H1 (cell line): ENCODE measurements at regions not wholly inside any gene's neighbourhood (a gene's known extent, or its start where the extent isn't known, plus 50 kb on each side); places are given as distances from the start of the nearest gene placed in this dataset.

Experiments
- CTCF ChIA-PET: fragments of 300-600 bp; sonication (Branson Sonifier 250); formaldehyde crosslinking; loops from one replicate; lab custom pipeline; 2021; ENCODE audit not compliant: partially characterized antibody; lab: Charles Lee
- POLR2A ChIA-PET: fragments of 300-600 bp; sonication (Branson Sonifier 250); formaldehyde crosslinking; loops from one replicate; lab custom pipeline; 2021; ENCODE audit warnings: inconsistent platforms; ENCODE audit not compliant: partially characterized antibody; lab: Charles Lee
- DNase-seq, 2 experiments: peaks; one replicate each; pipeline versions ENCODE4 v3.0.0 to v3.0.0-alpha.2; 2010 to 2022; ENCODE audit warnings: low spot score in 2 of 2, low read depth in 1 of 2, mixed read lengths in 1 of 2
- FAIRE-seq: peaks from 2 replicates; lab custom pipeline; 2011; peaks lifted over from hg19 to GRCh38; lab: Jason Lieb, UNC
- H2AFZ ChIP-seq: 2 replicates; pipeline ENCODE4 v1.8.1; 2012; ENCODE audit warnings: low read length, inconsistent platforms
- H2AK5ac ChIP-seq: 2 replicates; pipeline ENCODE4 v1.6.1; 2013; ENCODE audit warnings: low read depth, low read length
- H2BK120ac ChIP-seq: replicated peaks from 2 replicates; pipeline ENCODE3; 2013; ENCODE audit warnings: low read depth, low read length, inconsistent platforms
- H2BK12ac ChIP-seq: 2 replicates; pipeline ENCODE4 v1.6.1; 2013; ENCODE audit warnings: low read depth, low read length
- H2BK15ac ChIP-seq: 2 replicates; pipeline ENCODE4 v1.6.1; 2013; ENCODE audit warnings: low read length
- H2BK20ac ChIP-seq: 2 replicates; pipeline ENCODE4 v1.6.1; 2013; ENCODE audit warnings: low read length
- H2BK5ac ChIP-seq: 2 replicates; pipeline ENCODE4 v1.6.1; 2013; ENCODE audit warnings: low read depth, low read length
- H3K14ac ChIP-seq: 2 replicates; pipeline ENCODE4 v1.6.1; 2013; ENCODE audit warnings: inconsistent platforms; ENCODE audit not compliant: insufficient read length
- H3K18ac ChIP-seq: 2 replicates; pipeline ENCODE4 v1.6.1; 2013; ENCODE audit warnings: low read length; ENCODE audit errors: extremely low read depth
- H3K23ac ChIP-seq: 2 replicates; pipeline ENCODE4 v1.6.1; 2013; ENCODE audit warnings: inconsistent platforms; ENCODE audit not compliant: insufficient read length
- H3K23me2 ChIP-seq: 2 replicates; pipeline ENCODE4 v1.6.1; 2013; ENCODE audit warnings: low read depth, low read length
- H3K27ac ChIP-seq: 2 replicates; pipeline ENCODE4 v1.6.1; 2011; ENCODE audit warnings: low read depth, low read length, inconsistent platforms
- H3K27me3 ChIP-seq, 4 experiments: replicated peaks in 1 of 4; 1 replicate in 1 of 4; 2 replicates in 3 of 4; pipeline versions ENCODE4 v1.6.1 to v1.8.1; 2011 to 2013; ENCODE audit warnings: low read length in 3 of 4, mild to moderate bottlenecking in 3 of 4, inconsistent platforms in 2 of 4, mixed read lengths in 2 of 4, moderate library complexity in 1 of 4; ENCODE audit not compliant: control insufficient read depth in 3 of 4, insufficient read depth in 3 of 4; ENCODE audit errors: extremely low read depth in 1 of 4
- H3K36me3 ChIP-seq, 4 experiments: 2 replicates each; pipeline versions ENCODE4 v1.6.1 to v1.8.1; 2011 to 2013; ENCODE audit warnings: mild to moderate bottlenecking in 4 of 4, low read length in 3 of 4, moderate library complexity in 2 of 4, control low read depth in 1 of 4, inconsistent platforms in 1 of 4; ENCODE audit not compliant: insufficient read depth in 4 of 4, control insufficient read depth in 2 of 4
- H3K4ac ChIP-seq: replicated peaks from 2 replicates; pipeline ENCODE3; 2013; ENCODE audit warnings: low read length, low read depth, mixed read lengths, inconsistent platforms; ENCODE audit not compliant: insufficient read length
- H3K4me1 ChIP-seq, 4 experiments: replicated peaks in 1 of 4; 1 replicate in 1 of 4; 2 replicates in 3 of 4; pipeline versions ENCODE4 v1.6.1 to v1.8.1; 2011 to 2013; ENCODE audit warnings: low read length in 3 of 4, inconsistent platforms in 2 of 4, mixed read lengths in 1 of 4; ENCODE audit not compliant: insufficient read depth in 4 of 4, control insufficient read depth in 3 of 4
- H3K4me2 ChIP-seq, 2 experiments: 2 replicates each; pipeline versions ENCODE4 v1.6.1 to v1.8.1; 2011 to 2013; ENCODE audit warnings: low read depth in 2 of 2, low read length in 2 of 2, control low read depth in 1 of 2, inconsistent platforms in 1 of 2, mild to moderate bottlenecking in 1 of 2; ENCODE audit not compliant: insufficient read depth in 1 of 2
- H3K4me3 ChIP-seq, 4 experiments: fragments of 200-600, 300-600 bp in 1 of 4; sonication (generic), shearing (Covaris generic), sonication (Bioruptor Twin) in 1 of 4; 2 replicates each; pipeline versions ENCODE4 v1.5.1 to v1.8.1; 2011 to 2016; ENCODE audit warnings: low read length in 4 of 4, low read depth in 3 of 4, control low read depth in 2 of 4, inconsistent platforms in 2 of 4, mild to moderate bottlenecking in 2 of 4, mixed read lengths in 1 of 4, moderate library complexity in 1 of 4; ENCODE audit not compliant: insufficient read depth in 2 of 4; ENCODE audit errors: extremely low read depth in 1 of 4
- H3K56ac ChIP-seq: replicated peaks from 2 replicates; pipeline ENCODE3; 2013; ENCODE audit warnings: low read depth, mild to moderate bottlenecking, mixed read lengths, low read length, inconsistent platforms; ENCODE audit not compliant: insufficient read length
- H3K79me1 ChIP-seq: 2 replicates; pipeline ENCODE4 v1.6.1; 2013; ENCODE audit warnings: low read depth, low read length, control low read depth
- H3K79me2 ChIP-seq, 2 experiments: 2 replicates each; pipeline versions ENCODE4 v1.6.1 to v1.8.1; 2012 to 2013; ENCODE audit warnings: low read length in 2 of 2, mild to moderate bottlenecking in 2 of 2, inconsistent platforms in 1 of 2; ENCODE audit not compliant: insufficient read depth in 2 of 2, control insufficient read depth in 1 of 2
- H3K9ac ChIP-seq, 4 experiments: replicated peaks in 1 of 4; 1 replicate in 1 of 4; 2 replicates in 3 of 4; pipeline versions ENCODE4 v1.6.1 to v1.8.1; 2011 to 2013; ENCODE audit warnings: low read depth in 3 of 4, low read length in 3 of 4, control low read depth in 2 of 4, mild to moderate bottlenecking in 2 of 4, moderate library complexity in 2 of 4, inconsistent platforms in 1 of 4; ENCODE audit errors: extremely low read depth in 1 of 4
- H3K9me3 ChIP-seq, 2 experiments: 2 replicates each; pipeline versions ENCODE4 v1.6.1 to v1.8.1; 2012 to 2013; ENCODE audit warnings: mild to moderate bottlenecking in 2 of 2, moderate library complexity in 2 of 2, control low read depth in 1 of 2, inconsistent platforms in 1 of 2, low read depth in 1 of 2, low read length in 1 of 2, mixed read lengths in 1 of 2; ENCODE audit not compliant: insufficient read depth in 2 of 2
- H4K20me1 ChIP-seq, 2 experiments: replicated peaks in 1 of 2; 2 replicates each; pipeline versions ENCODE3 to v1.8.1; 2011 to 2013; ENCODE audit warnings: inconsistent platforms in 2 of 2, low read length in 2 of 2, mild to moderate bottlenecking in 1 of 2; ENCODE audit not compliant: insufficient read depth in 2 of 2, control insufficient read depth in 1 of 2
- H4K5ac ChIP-seq: 2 replicates; pipeline ENCODE4 v1.6.1; 2013; ENCODE audit warnings: low read length, low read depth, mixed read lengths, inconsistent platforms; ENCODE audit not compliant: insufficient read length
- H4K8ac ChIP-seq: 2 replicates; pipeline ENCODE4 v1.8.0; 2013; ENCODE audit warnings: mild to moderate bottlenecking, moderate library complexity, low read length, inconsistent platforms; ENCODE audit not compliant: insufficient read depth; ENCODE audit errors: extremely low read depth
- H4K91ac ChIP-seq: replicated peaks from 2 replicates; pipeline ENCODE3; 2013; ENCODE audit warnings: low read length, mixed read lengths, inconsistent platforms; ENCODE audit not compliant: insufficient read length
- CBX8 ChIP-seq: fragments of 300-800, 300-1000 bp; sonication (generic); IDR thresholded peaks from 2 replicates; pipeline ENCODE4 v1.7.1; 2016; ENCODE audit warnings: low read depth, low read length, borderline replicate concordance
- CHD2 ChIP-seq: IDR thresholded peaks from 2 replicates; pipeline ENCODE4 v1.6.1; 2012; ENCODE audit warnings: low read length, improper control_type of control experiment
- EZH2 ChIP-seq: fragments of 200-600 bp; sonication (generic); IDR thresholded peaks from 2 replicates; pipeline ENCODE4 v1.7.1; 2012; ENCODE audit warnings: low read depth, mild to moderate bottlenecking, moderate library complexity, low read length, inconsistent platforms; ENCODE audit not compliant: severe bottlenecking
- WGBS, 2 experiments: shearing (Covaris generic) in 1 of 2; methylation state at CpG; one replicate each; pipeline versions ENCODE4 v1.1.6 to v1.1.7; 2013 to 2015; ENCODE audit warnings: low lambda C conversion rate in 2 of 2, mixed read lengths in 2 of 2, inconsistent platforms in 1 of 2, low coverage in 1 of 2, missing lambda C conversion rate in 1 of 2; ENCODE audit not compliant: insufficient replicate concordance in 2 of 2, insufficient coverage in 1 of 2, insufficient read length in 1 of 2; ENCODE audit errors: extremely low coverage in 1 of 2, missing lambda C conversion rate in 1 of 2; 5-methylcytosine and 5-hydroxymethylcytosine counted together

- ChIA-PET CTCF (interaction anchor here (0.7 to 3.1 kb wide), 14 partner anchors 9 to 802 kb away, joined by 3 to 31 read pairs (median 4); no protein-coding TSS in a partner anchor), POLR2A (interaction anchor here (1.6 kb wide), 1 partner anchor 12 kb away, joined by 3 read pairs; no protein-coding TSS in a partner anchor)
- H4K91ac ChIP-seq, result no peak overlapping the region
- no peak overlapping the region for H3K18ac ChIP-seq
- no peak overlapping the region for H3K14ac ChIP-seq
- no peak overlapping the region for H3K4me3 ChIP-seq
- no peak overlapping the region for H2AFZ ChIP-seq
- no peaks in the 10 kb centered on the region for H3K79me2 ChIP-seq
- H4K5ac ChIP-seq, result no peak overlapping the region
- H2BK12ac ChIP-seq, result no peak overlapping the region
- no peaks in the 10 kb centered on the region for H3K27me3 ChIP-seq
- H3K27ac ChIP-seq, result no peak overlapping the region
- H2AK5ac ChIP-seq, result no peak overlapping the region
- no peaks in the 10 kb centered on the region for H3K4me1 ChIP-seq
- no peak for TF ChIP-seq EZH2
- TF ChIP-seq CBX8, result no peak
- TF ChIP-seq CHD2, result no peak
- no peaks in the 10 kb centered on the region for H4K20me1 ChIP-seq
- H3K9ac ChIP-seq, result no peak overlapping the region
- H2BK20ac ChIP-seq, result no peak overlapping the region
- WGBS, 2 experiments, result 85% methylated on average over 3 of the region's 3 CpGs; no CpG with 5 or more reads in 1 of the 2 experiments
- H3K56ac ChIP-seq, result no peak overlapping the region
- no peak overlapping the region for H3K4ac ChIP-seq
- no peaks in the 10 kb centered on the region for H3K79me1 ChIP-seq
- no peak overlapping the region for H3K4me2 ChIP-seq
- H3K9me3 ChIP-seq, result no peaks in the 10 kb centered on the region
- H3K23me2 ChIP-seq, result no peaks in the 10 kb centered on the region
- H2BK15ac ChIP-seq, result no peak overlapping the region
- H2BK120ac ChIP-seq, result no peak overlapping the region
- H3K23ac ChIP-seq, result no peak overlapping the region
- no peak overlapping the region for H2BK5ac ChIP-seq
- H3K36me3 ChIP-seq, result no peaks in the 10 kb centered on the region
- DNase-seq (no peak), FAIRE-seq (no peak)
- H4K8ac ChIP-seq, result no peak overlapping the region
These were observed 266.2 kb downstream of the HTR7 start for GRCh38 chr10:90591629-90592028.
